Loucy (cell line): ENCODE measurements at regions not wholly inside any gene's neighbourhood (a gene's known extent, or its start where the extent isn't known, plus 50 kb on each side); places are given as distances from the start of the nearest gene placed in this dataset.
A peak's percentile ranks its signal among the peaks of the same experiment; 100 is the strongest.

Source experiments
- H2AFZ ChIP-seq: fragments of 200-600 bp; sonication (generic); 2 replicates; pipeline ENCODE4 v1.6.0; 2016; ENCODE audit warnings: antibody characterized with exemption, mild to moderate bottlenecking, low read length, moderate library complexity
- H3F3A ChIP-seq: fragments of 200-600 bp; 2 replicates; pipeline ENCODE4 v1.6.0; 2016; ENCODE audit warnings: antibody characterized with exemption, low read depth, mild to moderate bottlenecking
- H3K27me3 ChIP-seq: fragments of 200-600 bp; sonication (generic); 2 replicates; pipeline ENCODE4 v1.6.1; 2014; ENCODE audit warnings: low read length, mild to moderate bottlenecking; ENCODE audit not compliant: insufficient read depth, poor library complexity, severe bottlenecking
- H3K36me3 ChIP-seq: fragments of 200-600 bp; sonication (generic); 2 replicates; pipeline ENCODE4 v1.6.1; 2016; ENCODE audit warnings: low read length; ENCODE audit not compliant: insufficient read depth
- H3K4me1 ChIP-seq: fragments of 200-600 bp; sonication (generic); 2 replicates; pipeline ENCODE4 v1.5.1; 2014; ENCODE audit warnings: low read length, mild to moderate bottlenecking; ENCODE audit not compliant: insufficient read depth, poor library complexity, severe bottlenecking
- H3K4me2 ChIP-seq: fragments of 200-600 bp; sonication (generic); 2 replicates; pipeline ENCODE4 v1.6.0; 2014; ENCODE audit warnings: antibody characterized with exemption, low read length, low read depth, mild to moderate bottlenecking; ENCODE audit not compliant: poor library complexity, severe bottlenecking
- H3K4me3 ChIP-seq: fragments of 200-600 bp; sonication (generic); 2 replicates; pipeline ENCODE4 v1.5.1; 2014; ENCODE audit warnings: low read length, mild to moderate bottlenecking, mixed read lengths; ENCODE audit not compliant: poor library complexity, severe bottlenecking
- H3K79me2 ChIP-seq: fragments of 200-600 bp; sonication (generic); 2 replicates; pipeline ENCODE4 v1.6.1; 2014; ENCODE audit warnings: low read length; ENCODE audit not compliant: insufficient read depth
- H3K9ac ChIP-seq: fragments of 200-600 bp; sonication (generic); 2 replicates; pipeline ENCODE4 v1.6.0; 2014; ENCODE audit warnings: mild to moderate bottlenecking, low read depth, low read length, moderate library complexity; ENCODE audit not compliant: poor library complexity, severe bottlenecking
- H3K9me2 ChIP-seq: fragments of 200-600 bp; sonication (generic); replicated peaks from 2 replicates; pipeline ENCODE4 v1.6.1; 2016; ENCODE audit warnings: low read depth, low read length, mixed read lengths
- H3K9me3 ChIP-seq: fragments of 200-600 bp; sonication (generic); 2 replicates; pipeline ENCODE4 v1.6.1; 2014; ENCODE audit warnings: mild to moderate bottlenecking, antibody characterized with exemption, low read length, low read depth; ENCODE audit not compliant: insufficient read depth
- H4K20me1 ChIP-seq: fragments of 200-600 bp; sonication (generic); 2 replicates; pipeline ENCODE4 v1.6.0; 2014; ENCODE audit warnings: antibody characterized with exemption, low read length, mild to moderate bottlenecking; ENCODE audit not compliant: insufficient read depth, poor library complexity, severe bottlenecking
- CTCF ChIP-seq: fragments of 200-600 bp; sonication (generic); conservative IDR thresholded peaks from 2 replicates; pipeline ENCODE4 v1.5.1; 2014; ENCODE audit warnings: mild to moderate bottlenecking, antibody characterized with exemption, low read length
- EZH2phosphoT487 ChIP-seq: fragments of 200-600 bp; IDR thresholded peaks from 2 replicates; pipeline ENCODE4 v1.6.1; 2018; ENCODE audit warnings: antibody characterized with exemption, mild to moderate bottlenecking, moderate library complexity, borderline replicate concordance

- no peak overlapping the region for H3K4me2 ChIP-seq
- no peaks in the 10 kb centered on the region for H3K9me2 ChIP-seq
- no peak overlapping the region for H3K4me3 ChIP-seq
- H3K9ac ChIP-seq, result no peak overlapping the region
- H2AFZ ChIP-seq, result peak overlapping the region; percentile 74
- no peaks in the 10 kb centered on the region for H4K20me1 ChIP-seq
- no peaks in the 10 kb centered on the region for H3K79me2 ChIP-seq
- peaks cover 12% of the 10 kb centered on the region for H3K4me1 ChIP-seq
- TF ChIP-seq CTCF, result no peak
- TF ChIP-seq EZH2phosphoT487, result no peak
- no peaks in the 10 kb centered on the region for H3K36me3 ChIP-seq
- H3K9me3 ChIP-seq, result no peaks in the 10 kb centered on the region
- H3F3A ChIP-seq, result no peaks in the 10 kb centered on the region
- H3K27me3 ChIP-seq, result no peaks in the 10 kb centered on the region
Observed at GRCh38 chr6:155584006-155584405, 128.4 kb upstream of the NOX3 start.

GRCh38 chr6:155582016-155582991, 126.7 kb upstream of the NOX3 start:
- no peaks in the 10 kb centered on the region for H3K79me2 ChIP-seq
- H3K36me3 ChIP-seq, result no peaks in the 10 kb centered on the region
- no peaks in the 10 kb centered on the region for H4K20me1 ChIP-seq
- no peaks in the 10 kb centered on the region for H3K9me2 ChIP-seq
- no peaks in the 10 kb centered on the region for H3K27me3 ChIP-seq
- H2AFZ ChIP-seq, result peak overlapping the region; percentile 54
- H3K4me2 ChIP-seq, result no peak overlapping the region
- H3K4me1 ChIP-seq, result peaks cover 12% of the 10 kb centered on the region
- H3K9ac ChIP-seq, result no peak overlapping the region
- no peaks in the 10 kb centered on the region for H3F3A ChIP-seq
- no peak overlapping the region for H3K4me3 ChIP-seq
- no peaks in the 10 kb centered on the region for H3K9me3 ChIP-seq
- TF ChIP-seq EZH2phosphoT487 (no peak), CTCF (no peak)

GRCh38 chr6:155580904-155581303, 125.3 kb upstream of the NOX3 start:
- Histone ChIP-seq H3K4me1 (peaks cover 8% of the 10 kb centered on the region), H3K9ac (no peak overlapping the region), H4K20me1 (no peaks in the 10 kb centered on the region), H3K4me3 (no peak overlapping the region), H3K79me2 (no peaks in the 10 kb centered on the region), H3F3A (no peaks in the 10 kb centered on the region), H3K27me3 (no peaks in the 10 kb centered on the region), H3K4me2 (no peak overlapping the region), H3K9me3 (no peaks in the 10 kb centered on the region), H3K9me2 (no peaks in the 10 kb centered on the region), H2AFZ (peak overlapping the region; percentile 54; the same call in 1 of the 2 replicates), H3K36me3 (no peaks in the 10 kb centered on the region)
- TF ChIP-seq CTCF (peak; percentile 53), EZH2phosphoT487 (no peak)
